Osteoblast (primary cell): ENCODE measurements at regions not wholly inside any gene's neighbourhood (a gene's known extent, or its start where the extent isn't known, plus 50 kb on each side); places are given as distances from the start of the nearest gene placed in this dataset.
A peak's percentile ranks its signal among the peaks of the same experiment; 100 is the strongest.

Experiments used
- DNase-seq: peaks from one replicate; pipeline ENCODE4 v3.0.0; 2011; ENCODE audit warnings: low spot score, mixed read lengths; ENCODE audit not compliant: insufficient read length; ENCODE audit errors: missing footprints
- H2AFZ ChIP-seq: 2 replicates; pipeline ENCODE4 v1.6.0; 2011; ENCODE audit warnings: mild to moderate bottlenecking, low read length
- H3K27ac ChIP-seq: 2 replicates; pipeline ENCODE4 v1.5.1; 2011; ENCODE audit warnings: mild to moderate bottlenecking, low read depth, low read length, moderate library complexity
- H3K27me3 ChIP-seq: 2 replicates; pipeline ENCODE4 v1.6.0; 2012; ENCODE audit warnings: mild to moderate bottlenecking, control low read depth, inconsistent platforms, low read length, moderate library complexity; ENCODE audit not compliant: insufficient read depth
- H3K36me3 ChIP-seq: 2 replicates; pipeline ENCODE4 v1.5.1; 2011; ENCODE audit warnings: mild to moderate bottlenecking, low read length, control low read depth, moderate library complexity; ENCODE audit not compliant: insufficient read depth
- H3K4me1 ChIP-seq: 2 replicates; pipeline ENCODE4 v1.5.1; 2011; ENCODE audit warnings: mild to moderate bottlenecking, low read length, control low read depth, moderate library complexity; ENCODE audit not compliant: insufficient read depth
- H3K4me2 ChIP-seq: 2 replicates; pipeline ENCODE4 v1.6.0; 2011; ENCODE audit warnings: mild to moderate bottlenecking, low read length; ENCODE audit not compliant: insufficient read depth
- H3K4me3 ChIP-seq: fragments of 200-600 bp; sonication (generic); 3 replicates; pipeline ENCODE4 v1.5.1; 2012; ENCODE audit warnings: mild to moderate bottlenecking, low read length, inconsistent platforms; ENCODE audit not compliant: insufficient read depth
- H3K79me2 ChIP-seq: 2 replicates; pipeline ENCODE4 v1.6.0; 2012; ENCODE audit warnings: mild to moderate bottlenecking, low read length, control low read depth, inconsistent platforms; ENCODE audit not compliant: insufficient read depth
- H3K9me3 ChIP-seq: 2 replicates; pipeline ENCODE4 v1.5.1; 2011; ENCODE audit warnings: low read depth, low read length, control low read depth
- H4K20me1 ChIP-seq: 2 replicates; pipeline ENCODE4 v1.6.0; 2012; ENCODE audit warnings: mild to moderate bottlenecking, low read length, control low read depth; ENCODE audit not compliant: insufficient read depth
- CTCF ChIP-seq: IDR thresholded peaks from 2 replicates; pipeline ENCODE4 v1.5.1; 2011; ENCODE audit warnings: mild to moderate bottlenecking, low read depth, low read length, moderate library complexity; ENCODE audit errors: extremely low read depth

- H3K27ac ChIP-seq: no peak overlapping the region
- H2AFZ ChIP-seq: no peak overlapping the region
- H3K27me3 ChIP-seq: no peaks in the 10 kb centered on the region
- no peaks in the 10 kb centered on the region for H3K36me3 ChIP-seq
- H3K79me2 ChIP-seq: no peaks in the 10 kb centered on the region
- no peak overlapping the region for H3K4me2 ChIP-seq
- no peak overlapping the region for H3K4me3 ChIP-seq
- no peaks in the 10 kb centered on the region for H3K4me1 ChIP-seq
- no peaks in the 10 kb centered on the region for H3K9me3 ChIP-seq
- DNase-seq: no peak
- H4K20me1 ChIP-seq: no peaks in the 10 kb centered on the region
- no peak for TF ChIP-seq CTCF
These were observed 113.6 kb downstream of the ALX1 start for GRCh38 chr12:85393606-85394005.

GRCh38 chr12:85394065-85394464 lies 114.0 kb downstream of the ALX1 start:
- Histone ChIP-seq H3K27me3 (no peaks in the 10 kb centered on the region), H3K36me3 (no peaks in the 10 kb centered on the region), H3K4me2 (no peak overlapping the region), H2AFZ (no peak overlapping the region), H4K20me1 (no peaks in the 10 kb centered on the region), H3K27ac (no peak overlapping the region), H3K4me1 (no peaks in the 10 kb centered on the region), H3K79me2 (no peaks in the 10 kb centered on the region), H3K9me3 (no peaks in the 10 kb centered on the region), H3K4me3 (no peak overlapping the region)
- TF ChIP-seq CTCF: no peak
- no peak for DNase-seq

- DNase-seq: peak; percentile 11
- H3K27ac ChIP-seq: no peak overlapping the region
- H3K4me2 ChIP-seq: no peak overlapping the region
- no peak overlapping the region for H3K4me3 ChIP-seq
- H3K36me3 ChIP-seq: no peaks in the 10 kb centered on the region
- no peaks in the 10 kb centered on the region for H3K9me3 ChIP-seq
- H4K20me1 ChIP-seq: no peaks in the 10 kb centered on the region
- TF ChIP-seq CTCF: no peak
- no peaks in the 10 kb centered on the region for H3K4me1 ChIP-seq
- H3K27me3 ChIP-seq: no peaks in the 10 kb centered on the region
- H2AFZ ChIP-seq: no peak overlapping the region
- H3K79me2 ChIP-seq: no peaks in the 10 kb centered on the region
These were observed 114.8 kb downstream of the ALX1 start for GRCh38 chr12:85394809-85395208.

GRCh38 chr12:85405262-85405661 lies 125.2 kb downstream of the ALX1 start:
- Histone ChIP-seq H3K27me3 (no peaks in the 10 kb centered on the region), H2AFZ (no peak overlapping the region), H3K9me3 (no peaks in the 10 kb centered on the region), H3K4me2 (no peak overlapping the region), H3K4me3 (no peak overlapping the region), H3K36me3 (no peaks in the 10 kb centered on the region), H3K79me2 (no peaks in the 10 kb centered on the region), H3K27ac (no peak overlapping the region), H4K20me1 (no peaks in the 10 kb centered on the region), H3K4me1 (no peaks in the 10 kb centered on the region)
- no peak for TF ChIP-seq CTCF
- no peak for DNase-seq
